A673 (cell line): ENCODE measurements at regions not wholly inside any gene's neighbourhood (a gene's known extent, or its start where the extent isn't known, plus 50 kb on each side); places are given as distances from the start of the nearest gene placed in this dataset.

ENCODE experiments used
- EZH2 ChIP-seq: fragments of 200-600 bp; sonication (generic); IDR thresholded peaks from 2 replicates; pipeline ENCODE4 v1.6.1; 2017; ENCODE audit warnings: borderline replicate concordance, low read depth, mild to moderate bottlenecking, mixed read lengths, antibody characterized with exemption, low read length; ENCODE audit not compliant: poor library complexity, severe bottlenecking
- TF ChIP-seq, protein P1 (sequence below): fragments of 300-800, 200-600 bp; sonication (generic); conservative IDR thresholded peaks from 2 replicates; pipeline ENCODE4 v1.5.1; 2017; ENCODE audit warnings: low read depth, mild to moderate bottlenecking, antibody characterized with exemption, low read length, moderate library complexity, mixed read lengths

DNA sequence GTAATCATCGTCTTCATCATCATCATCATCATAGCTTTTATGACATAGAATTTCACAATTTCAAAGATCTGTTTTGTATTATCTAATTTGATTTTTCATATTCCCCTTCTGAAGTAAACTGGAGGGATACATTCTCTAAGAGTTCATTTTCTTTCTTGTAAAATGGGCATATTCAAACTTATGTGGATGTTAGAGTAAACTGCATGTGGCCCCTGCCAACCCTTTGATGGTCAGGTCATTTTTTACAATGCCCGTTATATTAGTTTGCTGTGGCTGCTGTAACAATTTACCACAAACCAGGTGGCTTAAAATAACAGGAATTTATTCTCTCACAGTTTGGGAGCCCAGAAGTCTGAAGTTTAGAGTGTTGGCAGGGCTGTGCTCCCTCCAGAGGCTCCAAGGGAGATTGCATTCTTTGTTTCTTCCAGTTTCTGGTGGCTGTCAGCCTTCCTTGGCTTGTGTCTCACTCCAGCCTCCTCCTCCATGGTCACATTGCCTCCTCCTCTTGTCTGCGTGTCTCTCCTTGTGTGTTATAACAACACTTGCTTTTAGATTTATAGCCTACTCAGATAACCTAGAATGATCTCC lies 127.5 kb upstream of the MMADHC start:
- no peak for TF ChIP-seq EZH2
- TF ChIP-seq, protein P1, sequence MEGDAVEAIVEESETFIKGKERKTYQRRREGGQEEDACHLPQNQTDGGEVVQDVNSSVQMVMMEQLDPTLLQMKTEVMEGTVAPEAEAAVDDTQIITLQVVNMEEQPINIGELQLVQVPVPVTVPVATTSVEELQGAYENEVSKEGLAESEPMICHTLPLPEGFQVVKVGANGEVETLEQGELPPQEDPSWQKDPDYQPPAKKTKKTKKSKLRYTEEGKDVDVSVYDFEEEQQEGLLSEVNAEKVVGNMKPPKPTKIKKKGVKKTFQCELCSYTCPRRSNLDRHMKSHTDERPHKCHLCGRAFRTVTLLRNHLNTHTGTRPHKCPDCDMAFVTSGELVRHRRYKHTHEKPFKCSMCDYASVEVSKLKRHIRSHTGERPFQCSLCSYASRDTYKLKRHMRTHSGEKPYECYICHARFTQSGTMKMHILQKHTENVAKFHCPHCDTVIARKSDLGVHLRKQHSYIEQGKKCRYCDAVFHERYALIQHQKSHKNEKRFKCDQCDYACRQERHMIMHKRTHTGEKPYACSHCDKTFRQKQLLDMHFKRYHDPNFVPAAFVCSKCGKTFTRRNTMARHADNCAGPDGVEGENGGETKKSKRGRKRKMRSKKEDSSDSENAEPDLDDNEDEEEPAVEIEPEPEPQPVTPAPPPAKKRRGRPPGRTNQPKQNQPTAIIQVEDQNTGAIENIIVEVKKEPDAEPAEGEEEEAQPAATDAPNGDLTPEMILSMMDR = peak; percentile 70
